Bronchial epithelial cell (primary cell): ENCODE measurements at regions not wholly inside any gene's neighbourhood (a gene's known extent, or its start where the extent isn't known, plus 50 kb on each side); places are given as distances from the start of the nearest gene placed in this dataset.
"Not testable (repeated sequence)": the region's sequence is repeated elsewhere in the genome, so short reads cannot be mapped to it uniquely, and the experiment has no call there.

Source experiments
- DNase-seq: peaks from one replicate; pipeline ENCODE4 v3.0.0-alpha.2; 2010; ENCODE audit warnings: low read depth
- FAIRE-seq: peaks from 2 replicates; lab custom pipeline; 2011; peaks lifted over from hg19 to GRCh38; lab: Jason Lieb, UNC
- H3K27me3 ChIP-seq: 2 replicates; pipeline ENCODE4 v1.5.1; 2011; ENCODE audit warnings: low read length; ENCODE audit not compliant: control insufficient read depth, insufficient read depth
- H3K36me3 ChIP-seq: 2 replicates; pipeline ENCODE4 v1.5.1; 2011; ENCODE audit warnings: low read length; ENCODE audit not compliant: control insufficient read depth, insufficient read depth
- H3K4me3 ChIP-seq: 2 replicates; pipeline ENCODE4 v1.5.1; 2011; ENCODE audit warnings: mild to moderate bottlenecking, low read depth, low read length, control low read depth
- CTCF ChIP-seq: IDR thresholded peaks from 2 replicates; pipeline ENCODE4 v1.5.1; 2011; ENCODE audit warnings: mild to moderate bottlenecking, moderate library complexity, low read length, control low read depth, inconsistent platforms; ENCODE audit not compliant: insufficient read depth, severe bottlenecking

GRCh38 chr3:27022096-27022761, 347.0 kb downstream of the NEK10 start:
- Histone ChIP-seq H3K27me3 (no peaks in the 10 kb centered on the region), H3K36me3 (no peaks in the 10 kb centered on the region), H3K4me3 (no peak overlapping the region)
- FAIRE-seq, result no peak
- DNase-seq, result no peak
- no peak for TF ChIP-seq CTCF

DNA sequence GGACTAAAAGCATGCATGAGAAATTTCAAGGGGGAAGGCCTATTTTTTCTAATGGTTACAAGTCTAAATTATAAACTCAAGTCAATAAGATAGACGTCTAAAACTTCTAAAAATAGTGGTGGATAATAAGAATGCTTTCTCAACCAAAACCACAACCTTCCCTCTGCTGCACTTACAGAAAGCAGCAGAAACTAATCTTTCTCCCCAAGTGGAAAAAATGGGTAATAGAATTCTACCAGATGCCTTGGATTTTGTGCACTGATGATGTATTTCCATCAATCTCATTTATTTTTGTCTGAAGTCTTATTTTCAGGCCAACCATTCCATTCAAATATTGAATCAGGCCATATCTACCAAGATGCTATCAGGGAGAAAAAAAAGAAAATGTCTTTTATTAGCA, 344.7 kb downstream of the NEK10 start:
- Histone ChIP-seq H3K4me3 (no peak overlapping the region), H3K36me3 (no peaks in the 10 kb centered on the region), H3K27me3 (no peaks in the 10 kb centered on the region)
- FAIRE-seq (no peak), DNase-seq (no peak)
- no peak for TF ChIP-seq CTCF

- Histone ChIP-seq H3K36me3 (no peaks in the 10 kb centered on the region), H3K27me3 (no peaks in the 10 kb centered on the region), H3K4me3 (no peak overlapping the region)
- FAIRE-seq, result no peak
- DNase-seq, result no peak
- no peak for TF ChIP-seq CTCF
Measured at GRCh38 chr3:27025718-27026117, 343.5 kb downstream of the NEK10 start.

GRCh38 chr3:27031476-27031875, 337.7 kb downstream of the NEK10 start:
- Histone ChIP-seq H3K27me3 (no peaks in the 10 kb centered on the region), H3K36me3 (no peaks in the 10 kb centered on the region), H3K4me3 (no peak overlapping the region)
- no peak for TF ChIP-seq CTCF
- FAIRE-seq (no peak), DNase-seq (no peak)

DNA sequence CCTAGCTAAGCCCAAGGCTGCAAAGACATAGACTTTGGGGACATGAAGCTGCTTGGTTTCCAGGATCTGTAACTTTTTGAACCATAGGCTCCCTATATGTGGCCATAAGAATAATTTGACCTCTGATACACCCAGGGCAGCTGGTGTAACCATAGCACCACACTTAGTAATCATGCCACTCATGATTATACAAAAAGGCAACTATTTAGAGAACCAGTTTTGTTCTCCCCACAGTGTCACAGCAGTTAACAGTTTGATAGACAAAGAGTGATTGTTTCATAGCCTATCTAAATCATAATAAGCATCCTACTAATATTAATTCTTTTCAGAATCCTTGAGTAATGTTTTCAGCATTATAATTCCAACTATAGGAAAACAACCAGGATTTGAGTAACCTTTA, 334.9 kb downstream of the NEK10 start:
- no peak for FAIRE-seq
- no peaks in the 10 kb centered on the region for H3K36me3 ChIP-seq
- no peaks in the 10 kb centered on the region for H3K27me3 ChIP-seq
- no peak for TF ChIP-seq CTCF
- no peak for DNase-seq
- H3K4me3 ChIP-seq, result no peak overlapping the region

- no peak for TF ChIP-seq CTCF
- Histone ChIP-seq H3K4me3 (no peak overlapping the region), H3K27me3 (no peaks in the 10 kb centered on the region), H3K36me3 (no peaks in the 10 kb centered on the region)
- FAIRE-seq, result no peak
- DNase-seq, result peak; percentile 62
Measured at GRCh38 chr3:27040674-27041073, 328.5 kb downstream of the NEK10 start.

GRCh38 chr3:27042541-27042940, 326.6 kb downstream of the NEK10 start:
- H3K4me3 ChIP-seq, H3K36me3 ChIP-seq, DNase-seq, H3K27me3 ChIP-seq, FAIRE-seq: not testable (repeated sequence)
